ENCODE measurements at regions not wholly inside any gene's neighbourhood (a gene's known extent, or its start where the extent isn't known, plus 50 kb on each side); places are given as distances from the start of the nearest gene placed in this dataset.

DNA sequence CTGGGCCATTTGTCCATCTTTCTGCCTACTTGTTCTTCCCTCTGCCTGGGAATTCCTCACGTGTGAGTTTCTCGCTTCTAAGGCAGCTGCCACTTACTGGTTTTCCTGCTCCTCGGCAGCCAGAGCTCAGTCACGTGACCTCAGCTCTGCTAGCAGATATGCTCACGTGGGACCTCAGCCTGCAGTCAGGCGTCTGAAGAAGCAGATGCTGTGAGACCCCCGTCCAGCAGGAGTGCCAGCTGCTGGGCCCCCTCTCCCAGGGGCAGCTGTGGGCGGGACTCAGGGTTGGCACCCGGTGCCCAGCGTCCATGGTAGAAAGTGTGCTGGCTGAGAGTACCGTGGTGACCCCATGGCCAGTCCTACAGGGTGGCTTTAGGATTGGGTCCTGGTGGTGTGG, 161.3 kb upstream of the TLE3 start:
- no peak overlapping the region for H2BK5ac ChIP-seq (ENCODE audit: low read depth, low read length)
- no peak overlapping the region for H3K4ac ChIP-seq (replicated peaks; ENCODE audit: insufficient read length, low read depth, low read length)
- H4K8ac ChIP-seq (ENCODE audit: extremely low read depth, insufficient read depth, low read length), result no peak overlapping the region
- H3K4me1 ChIP-seq (replicated peaks in 1 of 4; ENCODE audit: control insufficient read depth in 3 of 4, insufficient read depth in 4 of 4, low read length in 3 of 4), result peaks cover 0 to 3% (median 1%) of the 10 kb centered on the region in 4 experiments; a peak in 4 of 7 replicates
- ChIA-PET CTCF (ENCODE audit: partially characterized antibody) (interaction anchor here (0.6 to 3.4 kb wide), 15 partner anchors 10 to 794 kb away, joined by 3 to 12 read pairs (median 3); no protein-coding TSS in a partner anchor), POLR2A (ENCODE audit: partially characterized antibody) (interaction anchor here (1.4 kb wide), 1 partner anchor 11 kb away, joined by 3 read pairs; no protein-coding TSS in a partner anchor)
- H3K14ac ChIP-seq (ENCODE audit: insufficient read length), result no peak overlapping the region
- no peak overlapping the region for H3K23ac ChIP-seq (ENCODE audit: insufficient read length)
- no peak for TF ChIP-seq SAP30 (IDR thresholded peaks at IDR 0.05; ENCODE audit: insufficient read depth, insufficient replicate concordance, low read length)
- TF ChIP-seq ZNF274 (IDR thresholded peaks at IDR 0.05; ENCODE audit: borderline replicate concordance, extremely low read depth, low read length), result no peak
- no peak for TF ChIP-seq TBP (IDR thresholded peaks at IDR 0.05; ENCODE audit: low read depth, low read length)
- no peak for TF ChIP-seq GABPA (IDR thresholded peaks at IDR 0.05; ENCODE audit: borderline replicate concordance, insufficient read depth, low read length)
- no peak for TF ChIP-seq ASH2L (IDR thresholded peaks at IDR 0.05; ENCODE audit: low read length)
- TF ChIP-seq BACH1 (IDR thresholded peaks at IDR 0.05; ENCODE audit: low read length), result no peak
- no peak for TF ChIP-seq POLR2A (IDR thresholded peaks at IDR 0.05; ENCODE audit: control extremely low read depth in 1 of 2, low read depth in 2 of 2, low read length in 2 of 2)
- no peak for TF ChIP-seq TAF7 (optimal IDR thresholded peaks at IDR 0.05; ENCODE audit: borderline replicate concordance, low read depth, low read length)
- no peak for TF ChIP-seq EGR1 (IDR thresholded peaks at IDR 0.05; ENCODE audit: borderline replicate concordance, low read depth, low read length)
- TF ChIP-seq, protein P1, sequence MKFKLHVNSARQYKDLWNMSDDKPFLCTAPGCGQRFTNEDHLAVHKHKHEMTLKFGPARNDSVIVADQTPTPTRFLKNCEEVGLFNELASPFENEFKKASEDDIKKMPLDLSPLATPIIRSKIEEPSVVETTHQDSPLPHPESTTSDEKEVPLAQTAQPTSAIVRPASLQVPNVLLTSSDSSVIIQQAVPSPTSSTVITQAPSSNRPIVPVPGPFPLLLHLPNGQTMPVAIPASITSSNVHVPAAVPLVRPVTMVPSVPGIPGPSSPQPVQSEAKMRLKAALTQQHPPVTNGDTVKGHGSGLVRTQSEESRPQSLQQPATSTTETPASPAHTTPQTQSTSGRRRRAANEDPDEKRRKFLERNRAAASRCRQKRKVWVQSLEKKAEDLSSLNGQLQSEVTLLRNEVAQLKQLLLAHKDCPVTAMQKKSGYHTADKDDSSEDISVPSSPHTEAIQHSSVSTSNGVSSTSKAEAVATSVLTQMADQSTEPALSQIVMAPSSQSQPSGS (IDR thresholded peaks at IDR 0.05; ENCODE audit: low read length), result no peak
- no peak overlapping the region for H2AFZ ChIP-seq (ENCODE audit: low read length)
- no peak overlapping the region for H2BK15ac ChIP-seq (ENCODE audit: low read length)
- no peaks in the 10 kb centered on the region for H3K23me2 ChIP-seq (ENCODE audit: low read depth, low read length)
- no peak overlapping the region for H3K27ac ChIP-seq (ENCODE audit: low read depth, low read length)
- no peak for FAIRE-seq
- H4K20me1 ChIP-seq (replicated peaks in 1 of 2; ENCODE audit: control insufficient read depth in 1 of 2, insufficient read depth in 2 of 2, low read length in 2 of 2), result no peaks in the 10 kb centered on the region
- 98% methylated on average over 11 of the region's 11 CpGs; no CpG with 5 or more reads in 1 of the 2 experiments for WGBS, 2 experiments (ENCODE audit: extremely low coverage in 1 of 2, insufficient coverage in 1 of 2, insufficient read length in 1 of 2, insufficient replicate concordance in 2 of 2, low coverage in 1 of 2, low lambda C conversion rate in 2 of 2, missing lambda C conversion rate in 1 of 2)
- no peak overlapping the region for H3K18ac ChIP-seq (ENCODE audit: extremely low read depth, low read length)
- H4K91ac ChIP-seq (replicated peaks; ENCODE audit: insufficient read length, low read length), result no peak overlapping the region
- H3K9me3 ChIP-seq (ENCODE audit: insufficient read depth in 2 of 2, low read depth in 1 of 2, low read length in 1 of 2), result no peaks in the 10 kb centered on the region
- H2AK5ac ChIP-seq (ENCODE audit: low read depth, low read length), result no peak overlapping the region
- no peak overlapping the region for H3K56ac ChIP-seq (replicated peaks; ENCODE audit: insufficient read length, low read depth, low read length)
- no peaks in the 10 kb centered on the region for H3K27me3 ChIP-seq (replicated peaks in 1 of 4; ENCODE audit: control insufficient read depth in 3 of 4, extremely low read depth in 1 of 4, insufficient read depth in 3 of 4, low read length in 3 of 4)
- no peak overlapping the region for H2BK120ac ChIP-seq (replicated peaks; ENCODE audit: low read depth, low read length)
- H2BK20ac ChIP-seq (ENCODE audit: low read length), result no peak overlapping the region
- H3K9ac ChIP-seq (replicated peaks in 1 of 4; ENCODE audit: extremely low read depth in 1 of 4, low read depth in 3 of 4, low read length in 3 of 4), result no peak overlapping the region
- no peak overlapping the region for H4K5ac ChIP-seq (ENCODE audit: insufficient read length, low read depth, low read length)
- no peaks in the 10 kb centered on the region for H3K79me1 ChIP-seq (ENCODE audit: low read depth, low read length)
- 0 out of 2 replicates have a peak overlapping the region, but pooled peaks have one; percentile 27 for H2BK12ac ChIP-seq (ENCODE audit: low read depth, low read length)
- H3K36me3 ChIP-seq (ENCODE audit: control insufficient read depth in 2 of 4, insufficient read depth in 4 of 4, low read length in 3 of 4), result no peaks in the 10 kb centered on the region
- H3K4me3 ChIP-seq (ENCODE audit: extremely low read depth in 1 of 4, insufficient read depth in 2 of 4, low read depth in 3 of 4, low read length in 4 of 4), result no peak overlapping the region
- H3K79me2 ChIP-seq (ENCODE audit: control insufficient read depth in 1 of 2, insufficient read depth in 2 of 2, low read length in 2 of 2), result no peaks in the 10 kb centered on the region
- no peak overlapping the region for H3K4me2 ChIP-seq (ENCODE audit: insufficient read depth in 1 of 2, low read depth in 2 of 2, low read length in 2 of 2)
- no peak for DNase-seq (ENCODE audit: low read depth in 1 of 2, low spot score in 2 of 2)

Measured in H1 (cell line).